K562 (cell line): ENCODE measurements at regions not wholly inside any gene's neighbourhood (a gene's known extent, or its start where the extent isn't known, plus 50 kb on each side); places are given as distances from the start of the nearest gene placed in this dataset.

Experiments used
- ATAC-seq: fragments of 200-7000 bp; cut with Tn5 transposase; 3 replicates; pipeline ENCODE4 v1.9.1; 2020; ENCODE audit warnings: moderate library complexity
- BruUV-seq: library from RNA; stranded (reverse); fragments of 400-500 nt; replicated peaks from 2 replicates; lab custom pipeline; 2021; lab: Mats Ljungman, UMichigan
- CTCF ChIA-PET: fragments of 300-600 bp; formaldehyde crosslinking; extraction: SDS; loops from one replicate; lab custom pipeline; 2021; ENCODE audit warnings: low intra/inter-chr PET ratio; lab: Yijun Ruan, JAX
- POLR2A ChIA-PET: fragments of 300-600, 350-650 bp; sonication (Branson Sonifier 250); formaldehyde crosslinking; extraction: SDS; loops from one replicate; lab custom pipeline; 2021; ENCODE audit warnings: antibody characterized with exemption, inconsistent platforms; lab: Yijun Ruan, JAX
- DNase-seq, 4 experiments: peaks; one replicate each; pipeline versions ENCODE4 v3.0.0 to v3.0.0-alpha.2; 2011 to 2018; ENCODE audit warnings: low spot score in 3 of 4, mixed read lengths in 3 of 4; ENCODE audit errors: extremely low read depth in 1 of 4
- FAIRE-seq: peaks from 2 replicates; lab custom pipeline; 2011; peaks lifted over from hg19 to GRCh38; lab: Jason Lieb, UNC
- H2AFZ ChIP-seq: 2 replicates; pipeline ENCODE4 v1.6.0; 2011; ENCODE audit warnings: low read depth, low read length, control low read depth, inconsistent platforms
- H3K27ac ChIP-seq: fragments of 200-600 bp; 3 replicates; pipeline ENCODE4 v1.8.0; 2011; ENCODE audit warnings: low read depth, mild to moderate bottlenecking, control low read depth, inconsistent platforms, low read length, moderate library complexity, mixed read lengths; ENCODE audit errors: extremely low read depth
- H3K27me3 ChIP-seq, 2 experiments: fragments of 300-600 bp in 1 of 2; 2 replicates in 1 of 2; 3 replicates in 1 of 2; pipeline versions ENCODE4 v1.6.0 to v1.8.0; 2011; ENCODE audit warnings: inconsistent platforms in 2 of 2, low read length in 2 of 2, mild to moderate bottlenecking in 1 of 2, mixed read lengths in 1 of 2, moderate library complexity in 1 of 2; ENCODE audit not compliant: control insufficient read depth in 2 of 2, insufficient read depth in 2 of 2
- H3K36me3 ChIP-seq: fragments of 300-600 bp; 3 replicates; pipeline ENCODE4 v1.8.0; 2011; ENCODE audit warnings: mild to moderate bottlenecking, low read length, inconsistent platforms; ENCODE audit not compliant: control insufficient read depth, insufficient read depth
- H3K4me1 ChIP-seq, 2 experiments: fragments of 200-600 bp in 1 of 2; replicated peaks in 1 of 2; 2 replicates in 1 of 2; 3 replicates in 1 of 2; pipeline versions ENCODE4 v1.5.1 to v1.8.0; 2011; ENCODE audit warnings: inconsistent platforms in 2 of 2, low read length in 2 of 2, mild to moderate bottlenecking in 1 of 2, mixed read lengths in 1 of 2, moderate library complexity in 1 of 2; ENCODE audit not compliant: control insufficient read depth in 2 of 2, insufficient read depth in 2 of 2
- H3K4me2 ChIP-seq: 2 replicates; pipeline ENCODE4 v1.6.1; 2011; ENCODE audit warnings: low read length, control low read depth, inconsistent platforms, mixed read lengths; ENCODE audit not compliant: insufficient read depth
- H3K4me3 ChIP-seq: fragments of 200-600 bp; sonication (generic), shearing (Covaris generic); 2 replicates; pipeline ENCODE4 v1.5.1; 2016; ENCODE audit warnings: control low read depth, inconsistent platforms
- H3K79me2 ChIP-seq: fragments of 200-600 bp; 3 replicates; pipeline ENCODE4 v1.8.0; 2011; ENCODE audit warnings: low read length, inconsistent platforms; ENCODE audit not compliant: control insufficient read depth, insufficient read depth
- H3K9ac ChIP-seq, 2 experiments: 2 replicates each; pipeline versions ENCODE4 v1.6.0 to v1.6.1; 2011; ENCODE audit warnings: low read depth in 2 of 2, low read length in 2 of 2, control low read depth in 1 of 2, inconsistent platforms in 1 of 2, mild to moderate bottlenecking in 1 of 2, mixed read lengths in 1 of 2; ENCODE audit not compliant: insufficient read depth in 1 of 2
- H3K9me1 ChIP-seq: one replicate; pipeline ENCODE4 v1.6.0; 2011; ENCODE audit warnings: inconsistent platforms, mild to moderate bottlenecking, low read length, moderate library complexity; ENCODE audit not compliant: control insufficient read depth, insufficient read depth
- H3K9me3 ChIP-seq: replicated peaks from 2 replicates; pipeline ENCODE4 v1.5.1; 2011; ENCODE audit warnings: low read depth, low read length, inconsistent platforms; ENCODE audit not compliant: control insufficient read depth, insufficient read depth
- H4K20me1 ChIP-seq: replicated peaks from 2 replicates; pipeline ENCODE4 v1.6.1; 2011; ENCODE audit warnings: low read length, inconsistent platforms, mixed read lengths; ENCODE audit not compliant: control insufficient read depth, insufficient read depth
- CBX8 ChIP-seq: fragments of 200-600 bp; sonication (generic); IDR thresholded peaks from 2 replicates; pipeline ENCODE4 v1.6.1; 2012; ENCODE audit warnings: borderline replicate concordance, mixed run types, low read depth, mild to moderate bottlenecking, moderate library complexity, mixed read lengths, low read length, control low read depth, inconsistent platforms; ENCODE audit not compliant: poor library complexity, severe bottlenecking; ENCODE audit errors: extremely low read depth
- CC2D1A ChIP-seq: fragments of 450-650 bp; IDR thresholded peaks from 2 replicates; pipeline ENCODE4 v1.6.1; 2017; ENCODE audit warnings: mild to moderate bottlenecking
- CHD4 ChIP-seq: fragments of 200-600 bp; sonication (generic); IDR thresholded peaks from 3 replicates; pipeline ENCODE4 v1.6.1; 2012; ENCODE audit warnings: low read depth, mild to moderate bottlenecking, mixed read lengths, low read length, inconsistent platforms; ENCODE audit not compliant: insufficient read depth, insufficient replicate concordance, poor library complexity, severe bottlenecking
- EP400 ChIP-seq: fragments of 450-650 bp; IDR thresholded peaks from 2 replicates; pipeline ENCODE4 v1.6.1; 2017; ENCODE audit warnings: antibody characterized with exemption, mild to moderate bottlenecking, moderate library complexity
- GATAD2A ChIP-seq: fragments of 450-650 bp; IDR thresholded peaks from 2 replicates; pipeline ENCODE4 v1.6.1; 2017
- KDM2B ChIP-seq: fragments of 250-450 bp; sonication (Bioruptor Pico); IDR thresholded peaks from 2 replicates; pipeline ENCODE4 v1.8.0; 2021; ENCODE audit warnings: mild to moderate bottlenecking, moderate library complexity
- L3MBTL2 ChIP-seq: fragments of 450-650 bp; IDR thresholded peaks from 2 replicates; pipeline ENCODE4 v1.6.1; 2016; ENCODE audit warnings: mild to moderate bottlenecking, moderate library complexity
- PHF20 ChIP-seq: fragments of 450-650 bp; IDR thresholded peaks from 2 replicates; pipeline ENCODE4 v1.6.1; 2018; ENCODE audit not compliant: partially characterized antibody
- RAD21 ChIP-seq, 2 experiments: fragments of 250-450 bp in 1 of 2; fragments of 450-650 bp in 1 of 2; sonication (Bioruptor Pico) in 1 of 2; formaldehyde crosslinking in 1 of 2; IDR thresholded peaks in 1 of 2; conservative IDR thresholded peaks in 1 of 2; 2 replicates each; pipeline versions ENCODE4 v1.4.0 to v1.8.0; 2020 to 2022; ENCODE audit warnings: mild to moderate bottlenecking in 2 of 2, moderate library complexity in 1 of 2
- RFX1 ChIP-seq: fragments of 450-650 bp; IDR thresholded peaks from 2 replicates; pipeline ENCODE4 v1.6.1; 2016; ENCODE audit warnings: mild to moderate bottlenecking, moderate library complexity
- RHOXF2B ChIP-seq: fragments of 250-450 bp; sonication (Bioruptor Pico); conservative IDR thresholded peaks from 2 replicates; pipeline ENCODE4 v1.5.1; 2021
- SNAPC5 ChIP-seq: fragments of 250-450 bp; sonication (Bioruptor Pico); IDR thresholded peaks from 2 replicates; pipeline ENCODE4 v1.8.0; 2021; ENCODE audit warnings: moderate library complexity, mild to moderate bottlenecking, inconsistent platforms
- STAT5B ChIP-seq: fragments of 250-450 bp; sonication (Bioruptor Pico); IDR thresholded peaks from 2 replicates; pipeline ENCODE4 v1.8.0; 2021; ENCODE audit warnings: mild to moderate bottlenecking, inconsistent platforms
- XRCC3 ChIP-seq: fragments of 450-650 bp; IDR thresholded peaks from 2 replicates; pipeline ENCODE4 v1.6.1; 2017; ENCODE audit warnings: mild to moderate bottlenecking, moderate library complexity
- ZC3H4 ChIP-seq: sonication (generic); formaldehyde crosslinking; IDR thresholded peaks from 2 replicates; pipeline ENCODE4 v1.9.0; 2021; ENCODE audit warnings: missing genetic modification reagents, borderline replicate concordance
- ZFP91 ChIP-seq: sonication (generic); formaldehyde crosslinking; IDR thresholded peaks from 2 replicates; pipeline ENCODE4 v1.8.0; 2022; ENCODE audit warnings: mild to moderate bottlenecking, missing genetic modification reagents
- ZNF134 ChIP-seq: fragments of 250-450 bp; sonication (Bioruptor Pico); conservative IDR thresholded peaks from 2 replicates; pipeline ENCODE4 v1.4.0; 2020
- ZNF23 ChIP-seq: fragments of 250-450 bp; sonication (Bioruptor Pico); IDR thresholded peaks from 2 replicates; pipeline ENCODE4 v1.4.0; 2020; ENCODE audit warnings: mild to moderate bottlenecking
- ZNF79 ChIP-seq: fragments of 250-450 bp; sonication (Bioruptor Pico); IDR thresholded peaks from 2 replicates; pipeline ENCODE4 v1.4.0; 2020; ENCODE audit warnings: low read depth, mild to moderate bottlenecking, moderate library complexity
- ZSCAN29 ChIP-seq: fragments of 450-650 bp; IDR thresholded peaks from 2 replicates; pipeline ENCODE4 v1.6.1; 2017
- WGBS: fragments of 100-300 bp; shearing (Covaris generic); methylation state at CpG from one replicate; pipeline ENCODE4 v1.1.6; 2016; ENCODE audit warnings: low coverage, mixed read lengths; ENCODE audit not compliant: insufficient coverage; ENCODE audit errors: missing lambda C conversion rate; 5-methylcytosine and 5-hydroxymethylcytosine counted together
- in situ Hi-C: fragments of 300-500 bp; cut with MboI; formaldehyde crosslinking; loops from 4 replicates; pipeline ENCODE4 v1.15.0; 2018; ENCODE audit warnings: inconsistent platforms, mixed read lengths
- intact Hi-C: fragments of 100-400 bp; cut with micrococcal nuclease; formaldehyde crosslinking; loops from 2 replicates; pipeline ENCODE4 v1.14.2; 2022

- TF ChIP-seq GATAD2A (no peak), STAT5B (no peak), RAD21 (CRISPR knock-in tag; conservative IDR thresholded peaks at IDR 0.05 in 1 of 2, IDR thresholded peaks at IDR 0.05 in 1 of 2) (no peak), EP400 (no peak), ZSCAN29 (no peak)
Observed at GRCh38 chr18:27627927-27628326, 442.8 kb upstream of the CHST9 start (continued).

GRCh38 chr18:27621236-27621890, 436.3 kb upstream of the CHST9 start:
- H3K36me3 ChIP-seq, result no peaks in the 10 kb centered on the region
- DNase-seq, result no peak
- H3K27me3 ChIP-seq, result no peaks in the 10 kb centered on the region
- POLR2A ChIA-PET, result no interaction called here
- no peak overlapping the region for H3K27ac ChIP-seq
- H3K9me1 ChIP-seq, result no peaks in the 10 kb centered on the region
- WGBS, result 4% methylated on average over 2 of the region's 2 CpGs
- H2AFZ ChIP-seq, result no peak overlapping the region
- no peaks in the 10 kb centered on the region for H3K4me1 ChIP-seq
- ATAC-seq, result no peak
- CTCF ChIA-PET, result no interaction called here
- H3K9ac ChIP-seq, result no peak overlapping the region
- no peaks in the 10 kb centered on the region for H4K20me1 ChIP-seq
- no TSS peak for BruUV-seq
- no peaks in the 10 kb centered on the region for H3K9me3 ChIP-seq
- no peak for TF ChIP-seq ZNF23 (CRISPR knock-in tag)
- no peak for TF ChIP-seq ZNF134 (CRISPR knock-in tag)
- no peak for TF ChIP-seq ZC3H4 (CRISPR knock-in tag)
- TF ChIP-seq KDM2B (CRISPR knock-in tag), result no peak
- no peak for TF ChIP-seq CBX8
- TF ChIP-seq RHOXF2B (CRISPR knock-in tag), result no peak
- no peak for TF ChIP-seq ZFP91 (CRISPR knock-in tag)
- no peak for TF ChIP-seq L3MBTL2
- TF ChIP-seq SNAPC5 (CRISPR knock-in tag), result no peak
- TF ChIP-seq CC2D1A, result no peak
- no peak for TF ChIP-seq XRCC3
- TF ChIP-seq PHF20, result no peak
- no peak for TF ChIP-seq CHD4
- no peak for TF ChIP-seq ZNF79 (CRISPR knock-in tag)
- TF ChIP-seq RFX1, result no peak
- TF ChIP-seq, all 486 proteins: peak for 0
- intact Hi-C loops, result loop anchor here (10.0 kb wide), 1 partner anchor 1363 kb away; no protein-coding TSS in a partner anchor
- H3K4me2 ChIP-seq, result no peak overlapping the region
- in situ Hi-C loops, result no loop called here
- FAIRE-seq, result no peak
- no peaks in the 10 kb centered on the region for H3K79me2 ChIP-seq
- H3K4me3 ChIP-seq, result no peak overlapping the region
